GM12801 (cell line): ENCODE measurements at regions not wholly inside any gene's neighbourhood (a gene's known extent, or its start where the extent isn't known, plus 50 kb on each side); places are given as distances from the start of the nearest gene placed in this dataset.
A peak's percentile ranks its signal among the peaks of the same experiment; 100 is the strongest.

Experiments used
- CTCF ChIP-seq: IDR thresholded peaks from one replicate; pipeline ENCODE4 v1.5.1; 2011; ENCODE audit warnings: control low read depth; ENCODE audit not compliant: insufficient read length; ENCODE audit errors: extremely low read depth

GRCh38 chr5:101686536-101687157, 609.4 kb downstream of the SLCO4C1 start:
- no peak for TF ChIP-seq CTCF

- no peak for TF ChIP-seq CTCF
Measured at GRCh38 chr5:101679816-101680215, 616.3 kb downstream of the SLCO4C1 start.

GRCh38 chr5:101678481-101679193, 617.4 kb downstream of the SLCO4C1 start:
- peak; percentile 16 for TF ChIP-seq CTCF

GRCh38 chr5:101677961-101678360, 618.1 kb downstream of the SLCO4C1 start:
- no peak for TF ChIP-seq CTCF

- TF ChIP-seq CTCF: no peak
Measured at GRCh38 chr5:101676646-101677045, 619.4 kb downstream of the SLCO4C1 start.

GRCh38 chr5:101675510-101676219, 620.4 kb downstream of the SLCO4C1 start:
- TF ChIP-seq CTCF: no peak

- TF ChIP-seq CTCF: no peak
Measured at GRCh38 chr5:101673120-101673519, 623.0 kb downstream of the SLCO4C1 start.
